K562 (cell line): ENCODE measurements at regions not wholly inside any gene's neighbourhood (a gene's known extent, or its start where the extent isn't known, plus 50 kb on each side); places are given as distances from the start of the nearest gene placed in this dataset.

Source experiments
- ATAC-seq: fragments of 200-7000 bp; cut with Tn5 transposase; 3 replicates; pipeline ENCODE4 v1.9.1; 2020; ENCODE audit warnings: moderate library complexity
- BruUV-seq: library from RNA; stranded (reverse); fragments of 400-500 nt; replicated peaks from 2 replicates; lab custom pipeline; 2021; lab: Mats Ljungman, UMichigan
- CTCF ChIA-PET: fragments of 300-600 bp; formaldehyde crosslinking; extraction: SDS; loops from one replicate; lab custom pipeline; 2021; ENCODE audit warnings: low intra/inter-chr PET ratio; lab: Yijun Ruan, JAX
- POLR2A ChIA-PET: fragments of 300-600, 350-650 bp; sonication (Branson Sonifier 250); formaldehyde crosslinking; extraction: SDS; loops from one replicate; lab custom pipeline; 2021; ENCODE audit warnings: antibody characterized with exemption, inconsistent platforms; lab: Yijun Ruan, JAX
- DNase-seq, 4 experiments: peaks; one replicate each; pipeline versions ENCODE4 v3.0.0 to v3.0.0-alpha.2; 2011 to 2018; ENCODE audit warnings: low spot score in 3 of 4, mixed read lengths in 3 of 4; ENCODE audit errors: extremely low read depth in 1 of 4
- FAIRE-seq: peaks from 2 replicates; lab custom pipeline; 2011; peaks lifted over from hg19 to GRCh38; lab: Jason Lieb, UNC
- H2AFZ ChIP-seq: 2 replicates; pipeline ENCODE4 v1.6.0; 2011; ENCODE audit warnings: low read depth, low read length, control low read depth, inconsistent platforms
- H3K27ac ChIP-seq: fragments of 200-600 bp; 3 replicates; pipeline ENCODE4 v1.8.0; 2011; ENCODE audit warnings: low read depth, mild to moderate bottlenecking, control low read depth, inconsistent platforms, low read length, moderate library complexity, mixed read lengths; ENCODE audit errors: extremely low read depth
- H3K27me3 ChIP-seq, 2 experiments: fragments of 300-600 bp in 1 of 2; 2 replicates in 1 of 2; 3 replicates in 1 of 2; pipeline versions ENCODE4 v1.6.0 to v1.8.0; 2011; ENCODE audit warnings: inconsistent platforms in 2 of 2, low read length in 2 of 2, mild to moderate bottlenecking in 1 of 2, mixed read lengths in 1 of 2, moderate library complexity in 1 of 2; ENCODE audit not compliant: control insufficient read depth in 2 of 2, insufficient read depth in 2 of 2
- H3K36me3 ChIP-seq: fragments of 300-600 bp; 3 replicates; pipeline ENCODE4 v1.8.0; 2011; ENCODE audit warnings: mild to moderate bottlenecking, low read length, inconsistent platforms; ENCODE audit not compliant: control insufficient read depth, insufficient read depth
- H3K4me1 ChIP-seq, 2 experiments: fragments of 200-600 bp in 1 of 2; replicated peaks in 1 of 2; 2 replicates in 1 of 2; 3 replicates in 1 of 2; pipeline versions ENCODE4 v1.5.1 to v1.8.0; 2011; ENCODE audit warnings: inconsistent platforms in 2 of 2, low read length in 2 of 2, mild to moderate bottlenecking in 1 of 2, mixed read lengths in 1 of 2, moderate library complexity in 1 of 2; ENCODE audit not compliant: control insufficient read depth in 2 of 2, insufficient read depth in 2 of 2
- H3K4me2 ChIP-seq: 2 replicates; pipeline ENCODE4 v1.6.1; 2011; ENCODE audit warnings: low read length, control low read depth, inconsistent platforms, mixed read lengths; ENCODE audit not compliant: insufficient read depth
- H3K4me3 ChIP-seq: fragments of 200-600 bp; sonication (generic), shearing (Covaris generic); 2 replicates; pipeline ENCODE4 v1.5.1; 2016; ENCODE audit warnings: control low read depth, inconsistent platforms
- H3K79me2 ChIP-seq: fragments of 200-600 bp; 3 replicates; pipeline ENCODE4 v1.8.0; 2011; ENCODE audit warnings: low read length, inconsistent platforms; ENCODE audit not compliant: control insufficient read depth, insufficient read depth
- H3K9ac ChIP-seq, 2 experiments: 2 replicates each; pipeline versions ENCODE4 v1.6.0 to v1.6.1; 2011; ENCODE audit warnings: low read depth in 2 of 2, low read length in 2 of 2, control low read depth in 1 of 2, inconsistent platforms in 1 of 2, mild to moderate bottlenecking in 1 of 2, mixed read lengths in 1 of 2; ENCODE audit not compliant: insufficient read depth in 1 of 2
- H3K9me1 ChIP-seq: one replicate; pipeline ENCODE4 v1.6.0; 2011; ENCODE audit warnings: inconsistent platforms, mild to moderate bottlenecking, low read length, moderate library complexity; ENCODE audit not compliant: control insufficient read depth, insufficient read depth
- H3K9me3 ChIP-seq: replicated peaks from 2 replicates; pipeline ENCODE4 v1.5.1; 2011; ENCODE audit warnings: low read depth, low read length, inconsistent platforms; ENCODE audit not compliant: control insufficient read depth, insufficient read depth
- H4K20me1 ChIP-seq: replicated peaks from 2 replicates; pipeline ENCODE4 v1.6.1; 2011; ENCODE audit warnings: low read length, inconsistent platforms, mixed read lengths; ENCODE audit not compliant: control insufficient read depth, insufficient read depth
- CBFA2T2 ChIP-seq: fragments of 450-650 bp; conservative IDR thresholded peaks from 2 replicates; pipeline ENCODE4 v1.6.1; 2017; ENCODE audit warnings: mild to moderate bottlenecking
- GABPB1 ChIP-seq: sonication (generic); formaldehyde crosslinking; IDR thresholded peaks from 2 replicates; pipeline ENCODE4 v1.8.0; 2022; ENCODE audit warnings: mild to moderate bottlenecking, missing genetic modification reagents
- MBD2 ChIP-seq: sonication (generic); IDR thresholded peaks from 2 replicates; pipeline ENCODE4 v1.6.1; 2016; ENCODE audit warnings: low read depth, borderline replicate concordance
- MLX ChIP-seq, 2 experiments: fragments of 450-650 bp in 1 of 2; sonication (generic) in 1 of 2; formaldehyde crosslinking; conservative IDR thresholded peaks; 2 replicates each; pipeline versions ENCODE4 v1.4.0 to v1.8.1; 2020 to 2022; ENCODE audit warnings: mild to moderate bottlenecking in 1 of 2, missing genetic modification reagents in 1 of 2
- MTF1 ChIP-seq: fragments of 250-450 bp; sonication (Bioruptor Pico); IDR thresholded peaks from 2 replicates; pipeline ENCODE4 v1.9.0; 2021; ENCODE audit warnings: moderate library complexity, mild to moderate bottlenecking, inconsistent platforms, borderline replicate concordance
- NCOA1 ChIP-seq: fragments of 450-650 bp; IDR thresholded peaks from 2 replicates; pipeline ENCODE4 v1.6.1; 2016; ENCODE audit warnings: low read depth
- NFRKB ChIP-seq: fragments of 450-650 bp; IDR thresholded peaks from 2 replicates; pipeline ENCODE4 v1.6.1; 2016; ENCODE audit warnings: low read depth
- POLR2AphosphoS5 ChIP-seq: IDR thresholded peaks from 2 replicates; pipeline ENCODE4 v1.6.1; 2011; ENCODE audit warnings: mild to moderate bottlenecking, low read depth, low read length, moderate library complexity; ENCODE audit not compliant: control insufficient read depth, insufficient read depth
- TRIM28 ChIP-seq: fragments of 450-650 bp; IDR thresholded peaks from 2 replicates; pipeline ENCODE4 v1.6.1; 2017
- USF2 ChIP-seq: sonication (generic); formaldehyde crosslinking; IDR thresholded peaks from 2 replicates; pipeline ENCODE4 v1.5.0; 2020; ENCODE audit warnings: missing genetic modification reagents
- VEZF1 ChIP-seq: fragments of 200-800 bp; sonication (Bioruptor generic); IDR thresholded peaks from 2 replicates; pipeline ENCODE4 v1.6.1; 2017; ENCODE audit warnings: missing genetic modification characterization, missing compliant biosample characterization
- XRCC4 ChIP-seq: IDR thresholded peaks from one replicate; pipeline ENCODE4 v1.6.1; 2011; ENCODE audit not compliant: insufficient read depth, insufficient read length; ENCODE audit errors: extremely low read depth
- ZNF133 ChIP-seq: fragments of 250-450 bp; sonication (Bioruptor Pico); IDR thresholded peaks from 2 replicates; pipeline ENCODE4 v1.4.0; 2020; ENCODE audit warnings: mild to moderate bottlenecking
- ZNF184 ChIP-seq: sonication (generic); formaldehyde crosslinking; IDR thresholded peaks from 2 replicates; pipeline ENCODE4 v1.5.0; 2020; ENCODE audit warnings: missing genetic modification reagents
- WGBS: fragments of 100-300 bp; shearing (Covaris generic); methylation state at CpG from one replicate; pipeline ENCODE4 v1.1.6; 2016; ENCODE audit warnings: low coverage, mixed read lengths; ENCODE audit not compliant: insufficient coverage; ENCODE audit errors: missing lambda C conversion rate; 5-methylcytosine and 5-hydroxymethylcytosine counted together
- in situ Hi-C: fragments of 300-500 bp; cut with MboI; formaldehyde crosslinking; loops from 4 replicates; pipeline ENCODE4 v1.15.0; 2018; ENCODE audit warnings: inconsistent platforms, mixed read lengths
- intact Hi-C: fragments of 100-400 bp; cut with micrococcal nuclease; formaldehyde crosslinking; loops from 2 replicates; pipeline ENCODE4 v1.14.2; 2022

- Histone ChIP-seq H3K27me3 (peaks cover 26 to 41% of the 10 kb centered on the region in 2 experiments), H3K27ac (no peak overlapping the region), H3K9ac (no peak overlapping the region), H3K79me2 (no peaks in the 10 kb centered on the region), H2AFZ (no peak overlapping the region), H3K4me2 (no peak overlapping the region), H3K4me3 (no peak overlapping the region), H3K36me3 (no peaks in the 10 kb centered on the region), H4K20me1 (no peaks in the 10 kb centered on the region), H3K9me3 (peaks cover 5% of the 10 kb centered on the region; the same call in 1 of the 2 replicates), H3K9me1 (no peaks in the 10 kb centered on the region), H3K4me1 (peaks cover 0 to 10% of the 10 kb centered on the region in 2 experiments; a peak in 1 of 5 replicates)
- POLR2A ChIA-PET = no interaction called here
- DNase-seq (no peak), ATAC-seq (no peak), FAIRE-seq (no peak)
- no peak for TF ChIP-seq CBFA2T2
- no peak for TF ChIP-seq MLX (CRISPR knock-in tag; conservative IDR thresholded peaks at IDR 0.05)
- no peak for TF ChIP-seq USF2 (CRISPR knock-in tag)
- TF ChIP-seq XRCC4 = no peak
- no peak for TF ChIP-seq TRIM28
- no peak for TF ChIP-seq NCOA1
- no peak for TF ChIP-seq POLR2AphosphoS5
- no peak for TF ChIP-seq ZNF133 (CRISPR knock-in tag)
- no peak for TF ChIP-seq MBD2
- no peak for TF ChIP-seq VEZF1 (CRISPR knock-in tag)
- no peak for TF ChIP-seq ZNF184 (CRISPR knock-in tag)
- TF ChIP-seq GABPB1 = no peak
- no peak for TF ChIP-seq NFRKB
- no peak for TF ChIP-seq MTF1
- no TSS peak for BruUV-seq
- CTCF ChIA-PET = no interaction called here
- in situ Hi-C loops = no loop called here
- intact Hi-C loops = no loop called here
- 0% methylated on average over 4 of the region's 4 CpGs for WGBS
These were observed 178.4 kb downstream of the DLL1 start for GRCh38 chr6:170112583-170112860.
